Stomach (tissue), 4 donors: ENCODE measurements at regions not wholly inside any gene's neighbourhood (a gene's known extent, or its start where the extent isn't known, plus 50 kb on each side); places are given as distances from the start of the nearest gene placed in this dataset.

Experiments used
- EP300 ChIP-seq: sonication (generic); formaldehyde crosslinking; IDR thresholded peaks from one replicate; pipeline ENCODE4 v1.6.1; 2017; ENCODE audit warnings: antibody characterized with exemption
- POLR2A ChIP-seq, 4 donors: fragments of 450-650 bp; IDR thresholded peaks; one replicate each; pipeline ENCODE4 v1.6.1; 2016; ENCODE audit warnings: antibody characterized with exemption in 4 of 4, control low read depth in 2 of 4, mild to moderate bottlenecking in 1 of 4, moderate library complexity in 1 of 4
- POLR2AphosphoS5 ChIP-seq, 3 donors: sonication (generic); formaldehyde crosslinking; IDR thresholded peaks; one replicate each; pipeline ENCODE4 v1.6.1; 2016; ENCODE audit warnings: antibody characterized with exemption in 3 of 3
- TF ChIP-seq, protein P1 (sequence below), 7 experiments: fragments of 450-650 bp in 4 of 7; fragments of 200-600 bp in 3 of 7; sonication (generic) in 3 of 7; IDR thresholded peaks; one replicate each; pipeline ENCODE4 v1.5.1; 2016 to 2019; ENCODE audit warnings: antibody characterized with exemption in 7 of 7, control low read depth in 2 of 7, mild to moderate bottlenecking in 1 of 7

DNA sequence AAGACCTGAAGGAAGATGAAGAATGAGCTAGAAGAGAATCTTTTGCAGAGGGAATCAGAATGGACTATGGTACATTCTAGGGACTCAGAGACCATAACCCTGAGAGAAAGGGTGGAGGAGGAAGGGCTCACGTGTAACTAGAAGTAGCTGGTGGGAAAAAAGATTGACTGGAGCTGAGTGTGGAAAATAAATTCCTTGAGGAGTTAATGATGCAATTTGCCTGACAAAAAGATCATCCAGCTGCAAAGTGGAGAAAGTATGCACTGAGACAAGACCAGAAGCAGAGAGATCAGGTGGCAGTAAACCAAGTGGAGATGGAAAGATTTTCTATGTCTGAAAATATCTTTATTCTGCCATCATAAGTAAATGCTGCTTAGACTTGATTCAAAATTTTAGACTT is 52.9 kb upstream of the TBL1XR1 start:
- TF ChIP-seq, protein P1, sequence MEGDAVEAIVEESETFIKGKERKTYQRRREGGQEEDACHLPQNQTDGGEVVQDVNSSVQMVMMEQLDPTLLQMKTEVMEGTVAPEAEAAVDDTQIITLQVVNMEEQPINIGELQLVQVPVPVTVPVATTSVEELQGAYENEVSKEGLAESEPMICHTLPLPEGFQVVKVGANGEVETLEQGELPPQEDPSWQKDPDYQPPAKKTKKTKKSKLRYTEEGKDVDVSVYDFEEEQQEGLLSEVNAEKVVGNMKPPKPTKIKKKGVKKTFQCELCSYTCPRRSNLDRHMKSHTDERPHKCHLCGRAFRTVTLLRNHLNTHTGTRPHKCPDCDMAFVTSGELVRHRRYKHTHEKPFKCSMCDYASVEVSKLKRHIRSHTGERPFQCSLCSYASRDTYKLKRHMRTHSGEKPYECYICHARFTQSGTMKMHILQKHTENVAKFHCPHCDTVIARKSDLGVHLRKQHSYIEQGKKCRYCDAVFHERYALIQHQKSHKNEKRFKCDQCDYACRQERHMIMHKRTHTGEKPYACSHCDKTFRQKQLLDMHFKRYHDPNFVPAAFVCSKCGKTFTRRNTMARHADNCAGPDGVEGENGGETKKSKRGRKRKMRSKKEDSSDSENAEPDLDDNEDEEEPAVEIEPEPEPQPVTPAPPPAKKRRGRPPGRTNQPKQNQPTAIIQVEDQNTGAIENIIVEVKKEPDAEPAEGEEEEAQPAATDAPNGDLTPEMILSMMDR (IDR thresholded peaks at IDR 0.05), result no peak
- TF ChIP-seq POLR2A (IDR thresholded peaks at IDR 0.05) (no peak), POLR2AphosphoS5 (IDR thresholded peaks at IDR 0.05) (no peak), EP300 (no peak)
